Thyroid gland (tissue), 4 donors: ENCODE measurements at regions not wholly inside any gene's neighbourhood (a gene's known extent, or its start where the extent isn't known, plus 50 kb on each side); places are given as distances from the start of the nearest gene placed in this dataset.

Source experiments
- POLR2A ChIP-seq, 2 donors: fragments of 450-650 bp; IDR thresholded peaks; one replicate each; pipeline ENCODE4 v1.6.1; 2017; ENCODE audit warnings: antibody characterized with exemption in 2 of 2, mild to moderate bottlenecking in 2 of 2, moderate library complexity in 1 of 2
- TF ChIP-seq, protein P1 (sequence below), 6 experiments: fragments of 200-600 bp in 3 of 6; fragments of 450-650 bp in 3 of 6; sonication (generic) in 3 of 6; IDR thresholded peaks; one replicate each; pipeline ENCODE4 v1.5.1; 2016 to 2019; ENCODE audit warnings: antibody characterized with exemption in 6 of 6, mild to moderate bottlenecking in 2 of 6, inconsistent platforms in 1 of 6, moderate library complexity in 1 of 6

DNA sequence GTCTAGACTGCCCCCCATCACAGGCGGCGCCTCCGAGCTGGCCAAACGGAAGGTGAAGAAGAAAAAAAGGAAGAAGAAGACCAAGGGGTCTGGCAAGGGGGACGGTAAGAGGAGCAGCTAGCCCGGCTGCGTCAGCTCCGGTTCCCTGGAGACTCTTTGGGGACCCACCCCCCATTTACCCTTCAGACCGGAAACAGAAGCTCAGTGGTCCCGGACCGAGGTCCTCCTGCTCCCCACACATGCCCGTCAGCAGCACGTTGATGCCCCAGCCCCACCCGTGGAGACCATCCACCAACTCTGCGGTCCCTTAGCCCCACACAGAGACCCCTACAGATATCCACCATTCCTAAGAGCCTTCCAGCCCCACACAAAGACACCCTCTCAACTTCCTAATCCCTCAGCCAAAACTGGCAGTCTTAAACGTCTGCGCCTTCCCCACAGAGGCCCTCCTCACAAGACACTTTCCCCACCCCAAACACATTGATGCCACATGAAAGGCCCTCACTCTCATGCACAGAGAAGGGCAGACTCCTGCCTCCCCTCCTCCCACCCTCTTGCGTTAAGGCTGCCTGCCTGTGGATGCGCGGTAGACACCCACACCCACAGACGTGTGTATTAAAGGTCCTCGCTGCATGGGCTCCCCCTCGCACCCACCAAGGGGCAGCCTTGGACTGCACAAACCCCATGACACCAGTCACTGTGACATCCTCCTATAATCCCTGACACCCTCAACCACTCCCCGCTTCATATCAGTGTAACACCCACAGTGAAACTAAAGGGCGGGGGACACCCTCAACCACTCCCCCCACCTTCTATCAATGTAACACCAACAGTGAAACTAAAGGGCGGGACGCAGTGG is 58.2 kb upstream of the RPH3AL start:
- TF ChIP-seq, protein P1, sequence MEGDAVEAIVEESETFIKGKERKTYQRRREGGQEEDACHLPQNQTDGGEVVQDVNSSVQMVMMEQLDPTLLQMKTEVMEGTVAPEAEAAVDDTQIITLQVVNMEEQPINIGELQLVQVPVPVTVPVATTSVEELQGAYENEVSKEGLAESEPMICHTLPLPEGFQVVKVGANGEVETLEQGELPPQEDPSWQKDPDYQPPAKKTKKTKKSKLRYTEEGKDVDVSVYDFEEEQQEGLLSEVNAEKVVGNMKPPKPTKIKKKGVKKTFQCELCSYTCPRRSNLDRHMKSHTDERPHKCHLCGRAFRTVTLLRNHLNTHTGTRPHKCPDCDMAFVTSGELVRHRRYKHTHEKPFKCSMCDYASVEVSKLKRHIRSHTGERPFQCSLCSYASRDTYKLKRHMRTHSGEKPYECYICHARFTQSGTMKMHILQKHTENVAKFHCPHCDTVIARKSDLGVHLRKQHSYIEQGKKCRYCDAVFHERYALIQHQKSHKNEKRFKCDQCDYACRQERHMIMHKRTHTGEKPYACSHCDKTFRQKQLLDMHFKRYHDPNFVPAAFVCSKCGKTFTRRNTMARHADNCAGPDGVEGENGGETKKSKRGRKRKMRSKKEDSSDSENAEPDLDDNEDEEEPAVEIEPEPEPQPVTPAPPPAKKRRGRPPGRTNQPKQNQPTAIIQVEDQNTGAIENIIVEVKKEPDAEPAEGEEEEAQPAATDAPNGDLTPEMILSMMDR (IDR thresholded peaks at IDR 0.05): no peak
- no peak for TF ChIP-seq POLR2A (IDR thresholded peaks at IDR 0.05)
